Upper lobe of right lung (tissue), 1 donor: ENCODE measurements at regions not wholly inside any gene's neighbourhood (a gene's known extent, or its start where the extent isn't known, plus 50 kb on each side); places are given as distances from the start of the nearest gene placed in this dataset.
A peak's percentile ranks its signal among the peaks of the same experiment; 100 is the strongest.

Experiments
- ATAC-seq: fragments of 200-7000 bp; cut with Tn5 transposase; one replicate; pipeline ENCODE4 v1.9.1; 2020; ENCODE audit warnings: mild to moderate bottlenecking, moderate library complexity
- DNase-seq: peaks from one replicate; pipeline ENCODE4 v3.0.0-alpha.2; 2020
- H3K27ac ChIP-seq: fragments of 200-600 bp; one replicate; pipeline ENCODE4 v1.8.0; 2022
- H3K27me3 ChIP-seq: fragments of 200-600 bp; one replicate; pipeline ENCODE4 v1.8.0; 2022; ENCODE audit warnings: mild to moderate bottlenecking
- H3K36me3 ChIP-seq: fragments of 200-600 bp; one replicate; pipeline ENCODE4 v1.8.0; 2022
- H3K4me1 ChIP-seq: fragments of 200-600 bp; one replicate; pipeline ENCODE4 v1.8.0; 2022
- H3K4me3 ChIP-seq: fragments of 200-600 bp; one replicate; pipeline ENCODE4 v1.8.0; 2022; ENCODE audit warnings: mild to moderate bottlenecking
- H3K9me3 ChIP-seq: fragments of 200-600 bp; one replicate; pipeline ENCODE4 v1.8.0; 2022
- CTCF ChIP-seq: fragments of 200-600 bp; IDR thresholded peaks from one replicate; pipeline ENCODE4 v1.8.0; 2022; ENCODE audit warnings: antibody characterized with exemption
- intact Hi-C: fragments of 100-400 bp; cut with DNase I; formaldehyde crosslinking; loops from one replicate; pipeline ENCODE4 v1.11.0; 2022
- donor health status: DM: no; HTN: yes; CAD: no; lungs with severe emphysema.

- Histone ChIP-seq H3K4me3 (no peak overlapping the region), H3K27me3 (no peaks in the 10 kb centered on the region), H3K36me3 (no peaks in the 10 kb centered on the region), H3K4me1 (no peaks in the 10 kb centered on the region), H3K27ac (no peak overlapping the region), H3K9me3 (no peaks in the 10 kb centered on the region)
- ATAC-seq, result no peak
- no peak for DNase-seq
- intact Hi-C loops, result no loop called here
- no peak for TF ChIP-seq CTCF
Measured at GRCh38 chr3:59142556-59142955, 92.7 kb upstream of the CFAP20DC start.

DNA sequence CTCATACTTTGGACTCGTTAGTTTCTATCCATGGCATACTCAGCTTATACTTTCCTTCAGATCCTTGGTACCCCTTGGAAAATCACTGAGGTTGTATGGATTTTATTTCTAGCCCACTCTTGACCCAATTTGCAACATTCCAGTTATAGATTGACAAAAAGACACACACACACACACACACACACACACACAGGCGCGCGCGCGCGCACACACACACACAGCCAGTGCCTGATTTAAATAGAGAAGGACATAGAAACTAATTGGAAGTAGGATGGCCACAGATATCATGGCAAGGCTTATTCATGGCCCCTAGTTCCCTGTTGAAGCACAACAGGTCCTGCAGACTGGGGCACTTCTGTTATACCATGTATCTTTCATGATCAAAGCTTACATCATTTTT lies 89.1 kb upstream of the CFAP20DC start:
- intact Hi-C loops, result no loop called here
- DNase-seq (no peak), ATAC-seq (no peak)

DNA sequence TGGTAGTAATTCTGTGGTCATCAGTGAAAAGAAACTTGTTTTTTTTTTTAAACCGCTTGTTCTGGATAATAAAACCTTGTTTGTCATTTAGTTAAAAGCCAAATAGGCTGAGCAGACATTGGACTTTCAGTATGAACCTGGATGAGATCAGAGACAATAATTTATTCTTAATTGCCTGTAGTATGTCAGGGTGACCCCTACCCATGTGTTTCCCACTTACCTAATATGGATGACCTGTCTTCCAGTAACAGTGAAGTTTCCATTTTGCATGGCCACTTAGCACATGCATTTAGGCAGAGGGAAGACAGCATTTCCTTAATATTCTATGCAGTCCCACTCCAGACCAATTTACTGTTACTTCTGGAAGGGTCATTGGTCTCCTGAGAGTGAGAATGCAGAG lies 87.6 kb upstream of the CFAP20DC start:
- Histone ChIP-seq H3K36me3 (no peaks in the 10 kb centered on the region), H3K27ac (no peak overlapping the region), H3K4me1 (no peaks in the 10 kb centered on the region), H3K9me3 (no peaks in the 10 kb centered on the region), H3K4me3 (no peak overlapping the region), H3K27me3 (no peaks in the 10 kb centered on the region)
- intact Hi-C loops, result no loop called here
- DNase-seq (no peak), ATAC-seq (no peak)
- TF ChIP-seq CTCF, result no peak

More for the DNA sequence above, 89.1 kb upstream of the CFAP20DC start:
- no peaks in the 10 kb centered on the region for H3K4me1 ChIP-seq
- TF ChIP-seq CTCF, result no peak
- no peaks in the 10 kb centered on the region for H3K36me3 ChIP-seq
- no peak overlapping the region for H3K4me3 ChIP-seq
- no peaks in the 10 kb centered on the region for H3K27me3 ChIP-seq
- no peak overlapping the region for H3K27ac ChIP-seq
- H3K9me3 ChIP-seq, result no peaks in the 10 kb centered on the region

DNA sequence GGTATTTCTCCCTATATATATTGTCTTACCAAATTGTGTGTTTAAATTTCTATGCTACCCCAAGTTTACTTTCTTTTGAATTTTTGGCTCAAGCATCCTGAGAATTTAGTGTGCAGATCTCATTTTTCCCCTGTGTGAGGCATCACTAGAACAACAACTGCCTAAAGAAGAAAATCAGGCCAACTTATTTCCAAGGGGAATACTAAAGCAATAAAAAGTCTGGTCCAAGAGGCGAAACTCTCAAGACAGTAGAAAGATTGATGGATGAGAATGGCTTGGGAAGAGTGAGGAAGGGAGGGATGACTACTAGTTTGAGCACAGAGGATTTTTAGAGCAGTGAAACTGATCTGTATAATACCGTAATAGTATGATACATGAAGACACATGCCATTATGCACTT lies 86.3 kb upstream of the CFAP20DC start:
- intact Hi-C loops, result no loop called here
- Histone ChIP-seq H3K9me3 (no peaks in the 10 kb centered on the region), H3K4me3 (no peak overlapping the region), H3K27me3 (no peaks in the 10 kb centered on the region), H3K27ac (no peak overlapping the region), H3K4me1 (no peaks in the 10 kb centered on the region), H3K36me3 (no peaks in the 10 kb centered on the region)
- TF ChIP-seq CTCF, result no peak
- DNase-seq, result no peak
- no peak for ATAC-seq

GRCh38 chr3:59135096-59135495 lies 85.3 kb upstream of the CFAP20DC start:
- DNase-seq (no peak), ATAC-seq (peak; percentile 66)
- Histone ChIP-seq H3K27me3 (no peaks in the 10 kb centered on the region), H3K9me3 (no peaks in the 10 kb centered on the region), H3K4me3 (no peak overlapping the region), H3K4me1 (no peaks in the 10 kb centered on the region), H3K36me3 (no peaks in the 10 kb centered on the region), H3K27ac (no peak overlapping the region)
- intact Hi-C loops, result no loop called here
- no peak for TF ChIP-seq CTCF

- Histone ChIP-seq H3K27ac (no peak overlapping the region), H3K4me1 (no peaks in the 10 kb centered on the region), H3K4me3 (no peak overlapping the region), H3K36me3 (no peaks in the 10 kb centered on the region), H3K9me3 (no peaks in the 10 kb centered on the region), H3K27me3 (no peaks in the 10 kb centered on the region)
- DNase-seq (no peak), ATAC-seq (no peak)
- no peak for TF ChIP-seq CTCF
- intact Hi-C loops, result no loop called here
Measured at GRCh38 chr3:59133311-59133710, 83.5 kb upstream of the CFAP20DC start.
